ENCODE measurements at regions not wholly inside any gene's neighbourhood (a gene's known extent, or its start where the extent isn't known, plus 50 kb on each side); places are given as distances from the start of the nearest gene placed in this dataset.

GRCh38 chr5:54626407-54626806, 108.8 kb downstream of the SNX18 start:
- TF ChIP-seq CTCF (IDR thresholded peaks at IDR 0.05) (no peak), POLR2A (IDR thresholded peaks at IDR 0.05) (no peak)

Measured in Peyer's patch (tissue), 4 donors.